Fibroblast of upper back skin (primary cell): ENCODE measurements at regions not wholly inside any gene's neighbourhood (a gene's known extent, or its start where the extent isn't known, plus 50 kb on each side); places are given as distances from the start of the nearest gene placed in this dataset.
A peak's percentile ranks its signal among the peaks of the same experiment; 100 is the strongest.
"Not testable (repeated sequence)": the region's sequence is repeated elsewhere in the genome, so short reads cannot be mapped to it uniquely, and the experiment has no call there.

Source experiments
- DNase-seq: peaks from one replicate; pipeline ENCODE4 v3.0.0-alpha.2; 2013

DNA sequence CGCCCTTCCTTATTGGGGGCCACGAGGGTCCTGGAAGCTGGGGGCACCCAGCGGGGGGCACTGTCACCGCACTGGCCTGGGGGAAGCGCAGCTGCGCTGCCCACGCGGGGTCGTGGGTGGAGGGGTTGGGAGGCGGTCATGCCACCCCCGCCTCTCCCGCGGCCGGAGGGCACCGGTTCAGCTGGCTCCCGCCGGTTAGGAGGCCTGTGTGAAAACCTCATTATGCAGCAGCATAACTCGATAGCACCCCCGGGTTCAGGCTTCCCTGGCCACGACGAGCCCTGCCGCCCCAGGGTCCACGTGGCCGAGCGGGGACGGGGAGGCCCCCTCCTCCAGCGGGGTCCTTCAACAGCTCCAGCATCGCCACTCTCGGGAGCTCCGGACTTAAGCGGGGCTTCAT lies 91.2 kb upstream of the ERCC6L2 start:
- no peak for DNase-seq

DNA sequence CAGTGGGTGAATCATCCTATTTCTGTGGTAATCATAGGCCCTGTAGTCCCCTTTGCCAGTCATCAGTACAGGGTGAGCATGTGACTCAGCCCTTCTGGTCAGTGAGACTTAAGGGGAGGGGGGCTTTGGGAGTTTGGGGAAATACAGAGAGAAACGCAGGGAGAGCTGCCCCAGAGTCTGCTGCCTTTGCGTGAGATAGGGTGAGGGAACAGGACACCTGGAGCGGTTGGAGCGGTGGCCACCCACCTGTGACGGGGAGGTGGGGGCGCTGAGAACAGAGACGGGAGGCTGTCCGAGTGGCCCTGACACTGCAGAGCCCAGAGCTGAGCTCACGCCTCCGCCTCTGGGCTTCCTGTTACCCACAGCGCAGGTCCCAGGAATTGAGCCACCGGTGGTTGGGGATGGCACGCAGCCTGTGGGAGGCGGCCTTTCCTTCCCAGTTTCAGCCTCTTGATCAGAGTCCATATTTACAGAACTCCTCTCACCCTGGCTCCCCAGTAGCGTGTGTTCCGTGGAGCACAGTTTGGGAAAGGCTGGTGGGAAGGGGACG lies 92.0 kb upstream of the ERCC6L2 start:
- peak; percentile 64 for DNase-seq

DNA sequence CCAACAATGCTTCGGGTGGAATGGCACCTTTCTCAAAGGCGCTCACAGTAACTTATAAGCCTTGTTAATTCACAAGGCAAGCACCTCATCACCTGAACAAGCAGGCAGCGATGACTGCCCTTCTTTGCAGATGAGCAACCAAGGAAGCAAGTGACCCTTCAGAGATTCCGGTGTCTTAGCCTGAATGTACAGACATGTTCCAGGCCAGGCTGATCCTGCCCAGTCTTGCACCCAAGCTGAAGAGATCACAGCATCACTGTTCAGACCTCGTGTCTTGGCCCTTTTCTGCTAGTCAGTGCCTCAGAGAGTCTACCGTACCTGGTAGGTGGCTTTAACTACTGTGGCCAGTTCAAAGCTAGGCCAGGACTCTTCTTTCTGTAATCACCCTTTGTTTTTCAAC lies 94.7 kb upstream of the ERCC6L2 start:
- DNase-seq = no peak

DNA sequence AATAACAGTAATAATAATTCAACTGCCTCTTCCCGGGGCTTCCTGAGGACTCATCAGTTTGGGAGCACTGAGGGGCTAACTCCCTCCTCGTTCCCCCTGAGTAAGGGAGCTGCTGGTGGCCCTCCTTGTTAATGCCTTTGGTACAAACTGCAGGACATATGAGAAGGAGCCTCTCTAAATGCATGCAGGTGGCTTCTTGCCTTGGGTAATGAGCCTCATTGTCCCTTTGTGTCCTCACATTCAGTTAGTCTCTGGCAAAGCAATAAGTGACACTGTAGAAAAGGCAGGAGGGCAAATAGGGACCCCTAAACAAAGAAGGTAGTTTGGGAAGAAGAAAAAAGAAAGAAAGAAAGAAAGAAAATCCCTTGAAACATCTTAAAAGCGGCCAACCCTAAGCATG lies 95.4 kb upstream of the ERCC6L2 start:
- DNase-seq = no peak

DNA sequence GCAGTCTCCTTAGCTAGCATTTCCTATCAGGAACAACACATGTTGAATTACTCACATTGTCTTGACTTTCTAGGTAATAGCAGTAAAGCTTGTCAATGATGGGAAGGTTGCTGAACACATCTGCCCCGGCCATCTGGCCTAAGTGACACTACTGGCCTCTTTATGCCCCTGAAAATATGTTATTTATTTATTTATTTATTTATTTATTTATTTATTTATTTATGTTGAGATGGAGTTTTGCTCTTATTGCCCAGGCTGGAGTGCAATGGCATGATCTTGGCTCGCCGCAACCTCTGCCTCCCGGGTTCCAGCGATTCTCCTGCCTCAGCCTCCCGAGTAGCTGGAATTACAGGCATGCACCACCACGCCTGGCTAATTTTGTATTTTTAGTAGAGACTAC lies 95.9 kb upstream of the ERCC6L2 start:
- not testable (repeated sequence) for DNase-seq

DNA sequence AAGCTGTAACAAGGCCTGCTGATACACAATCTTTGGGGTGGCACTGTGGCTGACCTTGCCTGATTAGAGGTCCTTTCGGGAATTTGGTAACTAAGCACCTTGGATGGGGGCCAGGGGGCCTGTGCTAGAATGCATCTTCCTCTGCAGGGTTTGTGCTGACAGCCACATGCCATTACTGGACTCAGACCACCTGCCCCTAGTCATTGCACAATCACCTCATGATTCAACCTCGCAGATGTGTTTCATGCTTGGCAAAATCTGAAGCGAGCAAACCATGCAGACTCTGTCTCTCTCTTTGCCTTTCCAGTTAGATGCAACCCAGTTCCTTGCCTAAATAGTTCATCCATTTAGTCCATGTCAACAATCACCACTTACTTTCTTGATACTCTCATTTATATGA lies 96.5 kb upstream of the ERCC6L2 start:
- peak; percentile 95 for DNase-seq

DNA sequence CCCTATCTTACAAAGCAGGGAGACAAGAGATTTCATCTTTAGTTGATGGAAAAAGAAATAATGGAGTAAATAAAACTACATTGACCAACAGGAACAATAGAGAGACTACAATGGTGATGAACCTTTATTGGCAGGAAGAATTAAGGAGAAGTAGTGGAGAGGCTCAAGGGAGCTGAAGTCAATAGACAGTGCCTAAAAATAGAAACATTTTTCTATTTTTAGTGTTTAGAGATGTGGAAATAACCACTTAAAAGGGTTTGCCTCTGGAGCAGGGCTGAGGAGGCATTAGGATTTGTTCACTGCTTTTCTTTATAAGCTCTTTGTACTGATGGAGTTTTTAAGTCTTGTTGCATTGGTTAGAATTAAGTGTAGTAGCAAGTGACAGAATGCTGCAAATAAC lies 98.4 kb upstream of the ERCC6L2 start:
- no peak for DNase-seq

DNA sequence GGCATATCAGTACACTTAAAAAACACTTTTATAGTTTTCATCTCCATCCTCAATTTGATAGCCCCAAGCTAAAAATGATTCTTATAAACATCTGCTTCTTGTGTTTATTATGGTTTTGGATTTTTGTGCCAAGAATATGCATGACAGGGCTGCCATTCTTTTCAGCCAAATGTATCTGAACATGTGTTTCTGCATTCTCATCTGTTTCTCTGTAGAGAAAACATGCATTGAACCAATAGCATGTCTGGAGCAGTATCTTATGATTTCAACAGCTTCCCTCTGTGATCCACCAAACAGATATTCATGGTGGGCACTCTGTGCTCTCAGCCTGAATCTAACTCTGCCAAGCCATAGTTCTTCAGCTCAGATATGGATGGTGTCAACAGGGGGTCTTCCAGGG lies 99.3 kb upstream of the ERCC6L2 start:
- DNase-seq = peak; percentile 51

DNA sequence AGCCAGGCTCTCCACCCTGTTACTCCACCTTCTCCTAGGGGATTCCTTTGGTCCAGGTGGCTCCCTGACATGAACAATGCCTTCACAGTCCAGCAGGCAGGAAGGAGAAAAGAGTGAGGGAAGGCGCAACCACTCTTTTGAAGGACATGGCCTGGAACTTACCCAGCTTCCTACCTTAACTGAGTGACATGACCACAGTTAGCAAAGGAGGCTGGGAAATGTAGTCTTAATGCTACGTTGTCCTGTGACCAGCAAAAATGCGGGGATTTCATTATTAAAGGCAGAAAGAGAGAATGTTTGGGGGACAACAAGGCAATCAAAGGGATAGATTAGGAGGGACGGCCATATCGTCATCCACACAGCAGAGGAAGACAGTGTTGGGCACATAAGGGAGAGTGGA lies 100.3 kb upstream of the ERCC6L2 start:
- no peak for DNase-seq

DNA sequence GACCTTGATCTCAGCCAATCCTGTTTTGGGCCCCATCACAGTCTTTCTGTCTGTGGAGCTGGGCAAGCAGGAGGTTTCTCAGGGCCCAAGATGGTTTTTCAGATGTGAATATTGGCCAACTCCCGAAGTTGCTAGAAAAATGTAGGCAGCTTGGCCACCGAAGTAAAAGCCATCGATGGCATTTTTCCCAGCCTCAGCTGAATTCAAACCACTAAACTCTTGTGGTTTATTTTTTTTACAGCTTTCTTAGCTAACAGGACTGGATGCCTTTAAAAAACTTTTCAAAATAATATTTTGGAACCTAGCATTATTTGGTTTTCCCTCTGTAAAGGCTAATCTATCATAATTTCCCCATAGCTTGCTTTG lies 102.5 kb upstream of the ERCC6L2 start:
- peak; percentile 85 for DNase-seq

DNA sequence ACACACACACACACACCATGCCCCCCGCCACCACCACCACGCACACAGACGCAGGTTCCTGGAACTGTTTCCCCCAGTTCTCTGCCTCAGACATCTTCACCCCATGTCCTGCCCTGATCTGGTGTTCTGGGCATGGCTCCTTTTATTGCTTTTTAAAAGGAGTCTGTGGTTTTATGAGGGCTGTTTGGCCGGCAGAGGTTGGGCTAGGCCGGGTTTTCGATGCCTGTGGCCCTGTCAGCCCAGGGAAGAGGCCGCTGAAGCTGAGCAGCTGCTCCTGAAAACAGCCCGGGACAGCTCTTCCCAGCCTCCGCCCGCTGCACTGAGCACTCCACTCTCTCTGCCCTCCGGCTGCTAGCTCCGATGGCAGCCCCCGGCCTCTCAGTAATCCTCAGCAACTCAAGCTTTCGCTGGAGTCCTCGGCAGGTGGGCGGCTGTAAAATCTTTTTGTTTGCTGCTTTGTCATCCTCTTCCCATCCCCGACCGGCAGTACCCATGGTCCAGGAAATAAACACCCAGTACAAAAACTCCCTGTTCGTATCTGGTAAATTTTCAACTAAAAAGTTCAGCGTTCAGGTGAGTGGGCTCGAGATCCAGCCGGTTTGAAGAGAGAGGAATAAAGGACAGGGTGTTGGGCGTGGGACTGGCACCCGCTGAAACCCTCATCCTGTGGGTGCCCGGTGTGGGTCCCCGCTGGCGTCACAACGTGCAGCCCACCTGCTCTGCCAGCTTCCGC lies 103.0 kb upstream of the ERCC6L2 start:
- peak; percentile 64 for DNase-seq

DNA sequence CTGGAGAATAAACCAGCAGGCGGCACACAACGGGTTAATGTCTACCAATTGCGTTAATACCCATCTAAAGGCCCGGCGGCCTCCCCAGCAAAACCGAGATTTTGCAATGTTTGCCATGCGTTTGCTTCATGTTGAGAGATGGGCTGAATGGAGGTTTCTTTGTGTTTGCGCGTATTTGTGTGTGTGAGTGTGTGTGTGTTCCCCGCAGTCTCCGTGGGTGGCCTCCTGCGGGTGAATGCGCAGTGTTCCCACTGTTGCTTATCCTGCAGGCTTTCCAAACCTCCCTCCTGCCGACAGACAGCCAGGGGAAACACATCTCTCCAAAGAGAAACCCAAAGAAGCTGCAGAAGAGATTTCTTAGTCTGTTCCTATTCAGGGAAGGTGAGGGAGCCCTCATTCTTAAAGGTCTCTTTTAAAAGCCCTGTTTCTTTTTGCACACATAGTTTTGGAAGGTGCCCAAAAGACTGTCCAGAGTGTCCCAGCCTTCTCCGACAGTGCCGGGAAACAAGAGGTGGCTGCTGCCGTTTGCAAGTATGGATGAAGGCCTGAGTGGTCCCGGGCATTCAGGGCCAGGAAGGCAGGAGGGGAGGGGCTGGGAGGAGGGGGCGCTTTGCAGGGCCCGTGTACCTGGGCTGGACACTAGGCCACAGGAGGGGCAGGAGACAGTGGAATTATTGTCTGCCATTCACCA lies 103.8 kb upstream of the ERCC6L2 start:
- DNase-seq = peak; percentile 77

DNA sequence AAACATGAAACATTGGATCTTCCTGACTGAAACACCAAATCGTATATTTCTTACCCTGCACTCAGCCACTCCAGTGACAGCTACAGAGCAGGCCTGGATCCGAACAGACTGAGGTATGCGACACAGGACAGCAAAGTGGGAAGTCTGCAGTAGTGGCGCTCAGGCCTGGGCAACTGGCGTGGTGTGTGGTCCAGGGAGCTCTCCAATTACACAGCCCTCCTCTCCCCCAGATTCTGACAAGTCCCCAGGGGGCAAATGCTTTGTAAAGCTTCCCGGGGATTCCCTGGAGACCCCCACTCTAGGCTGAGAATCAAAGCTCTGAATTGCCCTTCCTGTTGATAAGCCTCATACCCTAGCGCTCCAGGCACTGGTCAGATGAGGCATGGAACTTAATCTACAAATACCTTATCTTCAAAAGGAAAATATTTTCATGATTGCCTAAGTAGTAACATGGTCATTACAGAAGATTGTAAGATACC lies 104.8 kb upstream of the ERCC6L2 start:
- no peak for DNase-seq

DNA sequence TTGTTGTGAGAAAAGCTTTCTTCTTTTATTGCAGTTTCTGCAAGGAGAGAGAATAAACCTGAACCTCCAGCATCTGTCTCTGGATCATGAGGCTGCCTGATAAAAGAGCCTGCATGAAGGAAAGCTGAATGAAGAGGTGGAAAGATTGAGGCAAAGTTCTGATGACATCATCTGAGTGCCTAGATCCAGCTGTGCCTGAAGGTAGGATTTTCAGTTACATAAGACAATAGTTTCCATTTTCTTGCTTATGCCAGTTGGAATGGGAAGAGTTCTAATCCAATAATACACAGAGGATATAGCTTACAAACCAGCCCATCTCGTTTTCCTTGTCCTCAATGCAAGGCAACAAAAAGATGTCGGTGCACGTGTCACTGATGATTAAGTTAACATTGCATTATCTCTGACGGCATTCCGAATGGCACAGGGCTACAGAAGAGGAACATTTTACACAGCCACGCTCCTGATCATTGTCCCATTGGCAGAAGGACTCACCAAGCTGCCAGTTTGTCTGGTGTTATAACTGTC lies 105.5 kb upstream of the ERCC6L2 start:
- no peak for DNase-seq

DNA sequence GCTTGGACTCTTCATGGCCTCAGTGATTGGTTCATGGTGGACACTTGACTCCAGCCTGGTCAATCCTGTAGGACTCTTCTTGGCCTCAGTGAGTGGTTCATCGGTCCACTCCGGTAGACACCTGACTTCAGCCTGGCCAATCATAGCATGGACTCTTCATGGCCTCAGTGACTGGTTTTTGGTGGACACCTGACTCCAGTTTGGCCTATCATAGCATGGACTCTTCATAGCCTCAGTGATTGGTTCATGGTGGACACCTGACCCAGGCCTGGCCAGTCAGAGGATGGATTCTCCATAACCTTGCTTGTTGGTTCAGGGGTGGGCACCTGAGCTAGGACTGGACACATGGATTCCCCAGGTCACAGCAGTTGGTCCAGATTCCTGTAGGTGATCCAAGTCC lies 106.0 kb upstream of the ERCC6L2 start:
- no peak for DNase-seq

DNA sequence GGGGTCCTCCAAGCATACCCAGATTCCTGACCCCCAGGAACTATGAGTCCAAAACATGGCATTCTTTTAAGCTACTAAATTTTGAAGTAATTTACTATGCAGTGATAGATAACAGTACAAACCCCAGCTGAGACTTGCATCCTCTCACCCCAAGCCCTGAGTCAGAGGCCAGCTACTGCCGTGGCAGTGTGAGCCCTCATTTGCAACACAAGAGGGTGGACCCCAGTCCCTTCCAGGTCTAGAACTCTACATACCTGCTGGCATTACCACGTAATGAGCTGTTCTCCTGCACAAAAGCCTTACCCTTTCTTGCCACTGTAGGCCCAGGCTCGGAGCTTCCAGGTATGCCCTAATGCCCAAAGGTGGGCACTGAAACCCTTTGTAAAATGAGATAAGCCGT lies 108.6 kb upstream of the ERCC6L2 start:
- no peak for DNase-seq

DNA sequence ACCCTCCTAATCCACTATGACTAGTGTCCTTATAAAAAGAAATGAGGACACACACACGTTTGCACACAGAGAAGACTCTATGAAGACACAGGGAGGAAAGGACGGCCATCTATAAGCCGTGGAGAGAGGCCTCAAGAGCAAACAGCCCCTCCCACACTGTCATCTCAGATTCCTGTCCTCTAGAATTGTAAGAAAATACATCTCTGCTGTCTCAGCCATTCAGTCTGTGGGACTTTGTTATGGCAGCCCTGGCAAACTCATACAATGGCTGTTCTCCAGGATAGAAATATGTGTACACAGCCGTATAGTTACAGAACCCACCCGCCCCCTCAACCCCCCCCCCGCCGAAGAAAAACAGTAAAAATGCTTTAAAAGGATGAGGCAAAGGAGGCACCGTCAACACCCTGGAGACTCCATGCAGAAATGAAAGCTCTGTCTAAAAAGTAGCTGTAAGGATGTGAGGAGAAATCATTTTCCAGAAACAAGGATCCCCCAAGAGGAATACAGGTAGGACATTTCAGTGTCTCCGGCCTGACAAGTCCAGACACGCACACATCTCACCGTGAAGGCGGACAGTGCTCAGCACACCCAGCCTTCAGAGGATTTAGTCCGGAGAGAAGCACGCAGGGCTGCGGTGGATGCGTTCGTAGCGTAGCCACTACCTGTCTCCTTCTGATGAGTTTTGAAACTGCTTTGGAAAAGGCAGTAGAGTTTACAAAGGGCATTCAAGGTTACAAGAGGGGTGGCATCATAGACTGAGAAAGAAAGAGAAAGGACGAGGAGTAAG lies 110.8 kb upstream of the ERCC6L2 start:
- no peak for DNase-seq

DNA sequence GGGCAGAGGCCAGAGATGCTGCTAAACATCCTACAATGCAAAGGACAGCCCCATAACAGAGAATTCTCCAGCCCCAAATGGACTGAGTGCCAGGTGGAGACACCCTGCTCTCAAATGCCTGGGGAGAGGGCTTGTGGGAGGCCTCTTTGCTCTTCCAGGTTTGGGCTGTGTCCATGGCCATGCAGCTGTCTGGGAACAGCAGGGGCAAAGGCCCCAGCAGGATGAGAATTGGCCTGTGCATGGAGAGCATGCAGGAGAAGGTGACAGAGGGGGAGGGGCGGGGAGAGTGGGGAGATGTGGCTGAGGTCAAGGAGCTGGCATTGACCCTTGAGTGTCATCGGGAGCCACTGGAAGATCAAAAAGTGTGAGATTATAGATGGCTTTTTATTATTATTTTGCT lies 111.5 kb upstream of the ERCC6L2 start:
- no peak for DNase-seq

DNA sequence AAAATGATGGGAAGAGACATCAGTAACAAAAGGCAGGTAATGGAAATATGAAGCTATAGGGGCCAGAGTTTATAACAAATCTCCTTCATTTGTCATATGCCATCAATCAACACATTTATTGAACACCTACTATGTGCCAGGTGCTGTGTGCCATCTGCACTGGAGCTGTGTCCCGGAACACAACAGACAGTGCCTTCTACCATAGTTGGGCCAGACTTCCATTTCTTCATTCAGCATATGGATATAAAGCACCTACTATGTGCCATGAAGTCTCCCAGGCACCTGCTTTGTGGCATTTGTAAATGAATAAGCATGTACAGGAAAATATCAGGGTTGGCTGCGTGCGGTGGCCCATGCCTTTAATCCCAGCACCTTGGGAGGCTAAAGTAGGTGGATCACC lies 112.5 kb upstream of the ERCC6L2 start:
- DNase-seq = no peak

DNA sequence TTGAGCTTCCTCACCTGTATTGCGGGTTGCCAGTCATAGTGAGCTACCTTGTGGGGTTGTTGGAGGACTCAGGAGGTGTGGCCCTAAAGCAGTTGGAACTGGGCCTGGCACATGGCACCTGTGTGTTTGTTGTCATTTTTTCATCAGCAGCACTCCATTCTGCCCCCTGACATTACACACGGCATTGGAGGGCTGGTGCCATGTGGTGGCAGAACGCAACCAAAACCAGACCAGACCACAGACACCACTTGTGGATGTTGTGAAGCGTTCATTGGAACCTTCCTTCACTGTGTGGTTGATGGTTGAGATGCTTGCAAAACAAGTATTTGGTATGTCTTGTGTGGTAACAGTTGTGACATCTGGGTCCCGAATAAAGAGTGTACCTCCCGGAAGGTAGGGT lies 113.2 kb upstream of the ERCC6L2 start:
- no peak for DNase-seq

DNA sequence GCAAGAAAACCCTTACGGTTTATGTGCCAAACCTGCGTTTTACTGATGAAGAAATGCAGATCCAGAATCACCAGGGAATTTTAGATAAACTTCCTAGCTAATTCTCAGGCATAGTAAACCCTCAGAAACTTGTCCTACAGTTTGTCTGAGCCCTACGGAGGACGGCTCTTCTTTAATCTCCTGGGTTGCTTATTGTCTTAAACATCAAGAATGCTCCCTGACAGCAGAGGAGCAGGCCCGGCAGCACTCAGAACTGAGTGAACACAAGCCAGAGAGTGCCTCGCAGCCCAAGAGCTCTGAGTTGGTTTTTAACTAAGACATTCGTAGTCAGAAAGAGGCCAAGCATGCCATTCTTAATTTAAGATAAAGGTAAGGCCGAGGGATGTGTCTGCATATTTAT lies 114.7 kb upstream of the ERCC6L2 start:
- no peak for DNase-seq

DNA sequence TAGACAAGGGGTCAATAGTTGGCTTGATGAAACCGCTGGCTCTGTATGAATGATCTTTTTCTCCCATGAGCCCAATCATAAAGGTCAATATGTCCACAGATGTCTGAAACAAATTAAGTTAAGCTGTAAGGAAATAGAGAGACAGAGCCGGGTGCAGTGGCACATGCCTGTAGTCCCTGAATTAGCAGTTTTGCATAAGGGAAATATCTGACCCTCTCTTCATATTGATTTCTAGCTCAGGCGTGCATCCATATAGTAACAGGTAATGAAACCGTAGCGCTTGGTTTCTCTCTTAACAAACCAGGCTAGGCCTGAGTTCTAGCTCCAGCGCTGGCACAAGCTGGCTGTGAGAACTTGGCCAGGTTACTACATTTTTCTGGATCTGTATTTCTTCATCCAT lies 118.1 kb upstream of the ERCC6L2 start:
- no peak for DNase-seq

DNA sequence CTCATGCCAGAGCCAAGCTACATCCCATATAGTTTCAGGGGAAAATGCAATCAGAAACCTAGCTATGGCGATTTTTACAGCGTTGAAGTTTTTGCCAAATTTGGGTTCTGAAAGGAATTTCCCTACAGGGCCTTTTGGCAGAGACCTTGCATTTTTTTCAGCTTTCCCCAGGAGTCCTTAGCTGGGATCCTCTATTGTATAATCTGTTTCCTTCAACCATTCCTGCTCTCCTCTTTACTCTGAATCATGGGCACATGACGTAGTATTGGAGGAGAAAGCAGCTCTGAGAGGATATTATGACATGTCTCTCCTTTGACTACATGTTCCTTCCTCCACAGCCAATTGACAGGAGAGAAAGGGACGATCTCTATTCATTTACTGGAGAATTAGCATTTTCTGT lies 118.5 kb upstream of the ERCC6L2 start:
- peak; percentile 88 for DNase-seq
